H54 (cell line): ENCODE measurements at regions not wholly inside any gene's neighbourhood (a gene's known extent, or its start where the extent isn't known, plus 50 kb on each side); places are given as distances from the start of the nearest gene placed in this dataset.

Experiments used
- DNase-seq: peaks from one replicate; pipeline ENCODE4 v3.0.0; 2011; ENCODE audit warnings: low spot score, mixed read lengths; ENCODE audit not compliant: insufficient read length
- FAIRE-seq: peaks from 3 replicates; lab custom pipeline; 2011; peaks lifted over from hg19 to GRCh38; lab: Jason Lieb, UNC
- POLR2A ChIP-seq: IDR thresholded peaks from 2 replicates; pipeline ENCODE4 v1.6.1; 2011; ENCODE audit warnings: low read depth, mild to moderate bottlenecking, low read length

- DNase-seq (no peak), FAIRE-seq (no peak)
These were observed 240.2 kb upstream of the SEMA6A start for GRCh38 chr5:116814626-116815385.

GRCh38 chr5:116813906-116814305, 239.3 kb upstream of the SEMA6A start:
- DNase-seq (no peak), FAIRE-seq (no peak)
- no peak for TF ChIP-seq POLR2A

More at GRCh38 chr5:116814626-116815385, 240.2 kb upstream of the SEMA6A start:
- no peak for TF ChIP-seq POLR2A

- no peak for FAIRE-seq
- no peak for TF ChIP-seq POLR2A
- DNase-seq, result no peak
These were observed 238.7 kb upstream of the SEMA6A start for GRCh38 chr5:116813356-116813755.

GRCh38 chr5:116810951-116811350, 236.3 kb upstream of the SEMA6A start:
- TF ChIP-seq POLR2A, result no peak
- DNase-seq (no peak), FAIRE-seq (no peak)

GRCh38 chr5:116806836-116807235, 232.2 kb upstream of the SEMA6A start:
- no peak for DNase-seq
- no peak for FAIRE-seq
- no peak for TF ChIP-seq POLR2A

GRCh38 chr5:116799401-116799800, 224.8 kb upstream of the SEMA6A start:
- FAIRE-seq, result no peak
- DNase-seq, result no peak
- TF ChIP-seq POLR2A, result no peak

- DNase-seq, result no peak
- no peak for FAIRE-seq
- TF ChIP-seq POLR2A, result no peak
These were observed 220.6 kb upstream of the SEMA6A start for GRCh38 chr5:116795189-116795588.

- no peak for DNase-seq
- no peak for FAIRE-seq
- TF ChIP-seq POLR2A, result no peak
These were observed 214.9 kb upstream of the SEMA6A start for GRCh38 chr5:116789522-116789921.

- FAIRE-seq (no peak), DNase-seq (no peak)
- no peak for TF ChIP-seq POLR2A
These were observed 214.3 kb upstream of the SEMA6A start for GRCh38 chr5:116788851-116789403.

- DNase-seq, result no peak
- TF ChIP-seq POLR2A, result no peak
- no peak for FAIRE-seq
These were observed 212.9 kb upstream of the SEMA6A start for GRCh38 chr5:116787570-116787969.

GRCh38 chr5:116785106-116785505, 210.5 kb upstream of the SEMA6A start:
- no peak for DNase-seq
- FAIRE-seq, result no peak
- TF ChIP-seq POLR2A, result no peak

GRCh38 chr5:116779846-116780245, 205.2 kb upstream of the SEMA6A start:
- DNase-seq (no peak), FAIRE-seq (no peak)
- no peak for TF ChIP-seq POLR2A

GRCh38 chr5:116778651-116779280, 204.1 kb upstream of the SEMA6A start:
- TF ChIP-seq POLR2A, result no peak
- no peak for FAIRE-seq

GRCh38 chr5:116778032-116778431, 203.4 kb upstream of the SEMA6A start:
- no peak for FAIRE-seq
- no peak for TF ChIP-seq POLR2A
- DNase-seq, result no peak

More at GRCh38 chr5:116778651-116779280, 204.1 kb upstream of the SEMA6A start:
- no peak for DNase-seq
